Epithelial cell of esophagus (primary cell): ENCODE measurements at regions not wholly inside any gene's neighbourhood (a gene's known extent, or its start where the extent isn't known, plus 50 kb on each side); places are given as distances from the start of the nearest gene placed in this dataset.

Source experiments
- DNase-seq: peaks from one replicate; pipeline ENCODE4 v3.0.0; 2010; ENCODE audit warnings: low read depth
- H3K4me3 ChIP-seq: 2 replicates; pipeline ENCODE4 v1.5.1; 2011; ENCODE audit warnings: mild to moderate bottlenecking, low read length, control low read depth
- CTCF ChIP-seq: IDR thresholded peaks from 2 replicates; pipeline ENCODE4 v1.5.1; 2011; ENCODE audit warnings: low read depth, mild to moderate bottlenecking, low read length, control low read depth, inconsistent platforms; ENCODE audit not compliant: insufficient read depth; ENCODE audit errors: missing control alignments

GRCh38 chr11:115886422-115886733 is 382.2 kb upstream of the CADM1 start:
- no peak for DNase-seq
- no peak for TF ChIP-seq CTCF
- H3K4me3 ChIP-seq: no peak overlapping the region

GRCh38 chr11:115885535-115886421 is 381.6 kb upstream of the CADM1 start:
- no peak for TF ChIP-seq CTCF
- DNase-seq: no peak
- H3K4me3 ChIP-seq: no peak overlapping the region

- TF ChIP-seq CTCF: no peak
- H3K4me3 ChIP-seq: no peak overlapping the region
Observed at GRCh38 chr11:115884800-115885534, 380.8 kb upstream of the CADM1 start.

GRCh38 chr11:115874843-115875242 is 370.6 kb upstream of the CADM1 start:
- no peak overlapping the region for H3K4me3 ChIP-seq
- DNase-seq: no peak
- TF ChIP-seq CTCF: no peak

More at GRCh38 chr11:115884800-115885534, 380.8 kb upstream of the CADM1 start:
- no peak for DNase-seq

GRCh38 chr11:115873813-115874212 is 369.6 kb upstream of the CADM1 start:
- no peak overlapping the region for H3K4me3 ChIP-seq
- no peak for DNase-seq
- no peak for TF ChIP-seq CTCF

- DNase-seq: no peak
- H3K4me3 ChIP-seq: no peak overlapping the region
- no peak for TF ChIP-seq CTCF
Observed at GRCh38 chr11:115872416-115872815, 368.2 kb upstream of the CADM1 start.
